ENCODE measurements at regions not wholly inside any gene's neighbourhood (a gene's known extent, or its start where the extent isn't known, plus 50 kb on each side); places are given as distances from the start of the nearest gene placed in this dataset.

- TF ChIP-seq CTCF (IDR thresholded peaks at IDR 0.05): no peak
- TF ChIP-seq POLR2A (IDR thresholded peaks at IDR 0.05): no peak
These were observed 287.8 kb downstream of the FAM43A start for GRCh38 chr3:194973366-194974000.

GRCh38 chr3:194974468-194975135 lies 288.9 kb downstream of the FAM43A start:
- intact Hi-C loops (cut with DNase I; ENCODE audit: low total_unique reads): no loop called here
- no peak for DNase-seq
- no peak overlapping the region for H3K27ac ChIP-seq
- no peak overlapping the region for H3K4me3 ChIP-seq
- no peaks in the 10 kb centered on the region for H3K27me3 ChIP-seq
- no peaks in the 10 kb centered on the region for H3K36me3 ChIP-seq (ENCODE audit: low read depth, missing control alignments)
- 96 to 99% methylated on average over 7 to 9 of the region's 9 CpGs for WGBS, 2 donors
- TF ChIP-seq CTCF (IDR thresholded peaks at IDR 0.05) (no peak), POLR2A (IDR thresholded peaks at IDR 0.05) (no peak)
- no peaks in the 10 kb centered on the region for H3K4me1 ChIP-seq
- H3K9me3 ChIP-seq: no peaks in the 10 kb centered on the region

More at GRCh38 chr3:194973366-194974000, 287.8 kb downstream of the FAM43A start:
- Histone ChIP-seq H3K9me3 (no peaks in the 10 kb centered on the region), H3K4me1 (no peaks in the 10 kb centered on the region), H3K27ac (no peak overlapping the region), H3K27me3 (no peaks in the 10 kb centered on the region), H3K36me3 (ENCODE audit: low read depth, missing control alignments) (no peaks in the 10 kb centered on the region), H3K4me3 (no peak overlapping the region)
- DNase-seq: no peak
- 82 to 83% methylated on average over 12 of the region's 12 CpGs for WGBS, 2 donors
- intact Hi-C loops (cut with DNase I; ENCODE audit: low total_unique reads): no loop called here

- 69 to 93% methylated on average over 5 of the region's 5 CpGs for WGBS, 2 donors
- no peak for DNase-seq
- Histone ChIP-seq H3K36me3 (ENCODE audit: low read depth, missing control alignments) (no peaks in the 10 kb centered on the region), H3K4me1 (no peaks in the 10 kb centered on the region), H3K27me3 (no peaks in the 10 kb centered on the region), H3K27ac (no peak overlapping the region), H3K4me3 (no peak overlapping the region), H3K9me3 (no peaks in the 10 kb centered on the region)
- intact Hi-C loops (cut with DNase I; ENCODE audit: low total_unique reads): no loop called here
- TF ChIP-seq CTCF (IDR thresholded peaks at IDR 0.05) (no peak), POLR2A (IDR thresholded peaks at IDR 0.05) (no peak)
These were observed 290.4 kb downstream of the FAM43A start for GRCh38 chr3:194976049-194976451.

GRCh38 chr3:194976874-194977273 lies 291.2 kb downstream of the FAM43A start:
- no peak for DNase-seq
- no peak overlapping the region for H3K4me3 ChIP-seq
- intact Hi-C loops (cut with DNase I; ENCODE audit: low total_unique reads): no loop called here

More at GRCh38 chr3:194976874-194977273, 291.2 kb downstream of the FAM43A start:
- TF ChIP-seq POLR2A (IDR thresholded peaks at IDR 0.05) (no peak), CTCF (IDR thresholded peaks at IDR 0.05) (no peak)
- Histone ChIP-seq H3K36me3 (ENCODE audit: low read depth, missing control alignments) (no peaks in the 10 kb centered on the region), H3K27me3 (no peaks in the 10 kb centered on the region), H3K27ac (no peak overlapping the region), H3K9me3 (no peaks in the 10 kb centered on the region), H3K4me1 (no peaks in the 10 kb centered on the region)
- 74 to 76% methylated on average over 7 of the region's 7 CpGs for WGBS, 2 donors

Data from testis (tissue), 2 donors.